Gastroesophageal sphincter (tissue), 4 donors: ENCODE measurements at regions not wholly inside any gene's neighbourhood (a gene's known extent, or its start where the extent isn't known, plus 50 kb on each side); places are given as distances from the start of the nearest gene placed in this dataset.

Experiments
- ATAC-seq: fragments of 150-250 bp; one replicate; pipeline ENCODE4 v1.9.1; 2016; ENCODE audit warnings: mild to moderate bottlenecking, moderate library complexity
- H3K27ac ChIP-seq, 4 donors: fragments of 200-600 bp; sonication (generic) in 3 of 4; 1 replicate in 3 of 4; 2 replicates in 1 of 4; pipeline ENCODE4 v1.5.1; 2016 to 2019
- H3K27me3 ChIP-seq: fragments of 200-600 bp; sonication (generic); one replicate; pipeline ENCODE4 v1.5.1; 2019
- H3K36me3 ChIP-seq, 2 donors: fragments of 200-600 bp; sonication (generic); one replicate each; pipeline ENCODE4 v1.5.1; 2019; ENCODE audit warnings: control low read depth in 1 of 2
- H3K4me1 ChIP-seq, 3 donors: fragments of 200-600 bp; sonication (generic); 1 replicate in 2 of 3; 2 replicates in 1 of 3; pipeline ENCODE4 v1.5.1; 2016 to 2019; ENCODE audit warnings: control low read depth in 2 of 3
- H3K4me3 ChIP-seq, 2 donors: fragments of 200-600 bp; sonication (generic); one replicate each; pipeline ENCODE4 v1.5.1; 2019; ENCODE audit warnings: mild to moderate bottlenecking in 1 of 2, moderate library complexity in 1 of 2
- H3K9me3 ChIP-seq, 3 donors: fragments of 200-600 bp; sonication (generic); one replicate each; pipeline ENCODE4 v1.5.1; 2017 to 2019; ENCODE audit warnings: control low read depth in 2 of 3
- CTCF ChIP-seq, 4 experiments: fragments of 200-600 bp in 2 of 4; fragments of 450-650 bp in 2 of 4; sonication (generic) in 1 of 4; IDR thresholded peaks; one replicate each; pipeline ENCODE4 v1.5.1; 2017 to 2019; ENCODE audit warnings: antibody characterized with exemption in 4 of 4, mild to moderate bottlenecking in 2 of 4, moderate library complexity in 2 of 4
- EP300 ChIP-seq: sonication (generic); formaldehyde crosslinking; IDR thresholded peaks from one replicate; pipeline ENCODE4 v1.6.1; 2017; ENCODE audit warnings: antibody characterized with exemption, mild to moderate bottlenecking
- POLR2A ChIP-seq, 2 donors: fragments of 450-650 bp; IDR thresholded peaks; one replicate each; pipeline ENCODE4 v1.6.1; 2017; ENCODE audit warnings: antibody characterized with exemption in 2 of 2, mild to moderate bottlenecking in 2 of 2, moderate library complexity in 1 of 2
- POLR2AphosphoS5 ChIP-seq: sonication (generic); formaldehyde crosslinking; IDR thresholded peaks from one replicate; pipeline ENCODE4 v1.6.1; 2017; ENCODE audit warnings: antibody characterized with exemption
- WGBS, 2 donors: methylation state at CpG; one replicate each; pipeline ENCODE4 v1.1.5; 2018; ENCODE audit warnings: low coverage in 1 of 2; 5-methylcytosine and 5-hydroxymethylcytosine counted together

- WGBS, 2 donors, result 38 to 91% methylated on average over 2 of the region's 2 CpGs
- no peaks in the 10 kb centered on the region for H3K27me3 ChIP-seq
- no peak for ATAC-seq
- H3K4me3 ChIP-seq, result no peak overlapping the region
- no peak overlapping the region for H3K27ac ChIP-seq
- no peaks in the 10 kb centered on the region for H3K36me3 ChIP-seq
- no peak for TF ChIP-seq POLR2AphosphoS5
- no peak for TF ChIP-seq CTCF (IDR thresholded peaks at IDR 0.05)
- TF ChIP-seq POLR2A (IDR thresholded peaks at IDR 0.05), result no peak
- no peak for TF ChIP-seq EP300
- no peaks in the 10 kb centered on the region for H3K9me3 ChIP-seq
- no peaks in the 10 kb centered on the region for H3K4me1 ChIP-seq
These were observed 113.6 kb downstream of the RASGEF1B start for GRCh38 chr4:81358154-81358553.

- Histone ChIP-seq H3K36me3 (no peaks in the 10 kb centered on the region), H3K4me1 (no peaks in the 10 kb centered on the region), H3K9me3 (no peaks in the 10 kb centered on the region), H3K27ac (no peak overlapping the region), H3K4me3 (no peak overlapping the region), H3K27me3 (no peaks in the 10 kb centered on the region)
- TF ChIP-seq CTCF (IDR thresholded peaks at IDR 0.05) (no peak), POLR2AphosphoS5 (no peak)
- WGBS, 2 donors, result 91 to 92% methylated on average over 1 of the region's 1 CpG
- no peak for ATAC-seq
These were observed 115.1 kb downstream of the RASGEF1B start for GRCh38 chr4:81356621-81357020.

GRCh38 chr4:81355136-81355535 is 116.6 kb downstream of the RASGEF1B start:
- ATAC-seq, result no peak
- TF ChIP-seq POLR2AphosphoS5 (no peak), POLR2A (IDR thresholded peaks at IDR 0.05) (no peak), CTCF (IDR thresholded peaks at IDR 0.05) (no peak), EP300 (no peak)
- WGBS, 2 donors, result 89 to 98% methylated on average over 2 of the region's 2 CpGs
- Histone ChIP-seq H3K4me3 (no peak overlapping the region), H3K36me3 (no peaks in the 10 kb centered on the region), H3K27ac (no peak overlapping the region), H3K9me3 (no peaks in the 10 kb centered on the region), H3K4me1 (no peaks in the 10 kb centered on the region), H3K27me3 (no peaks in the 10 kb centered on the region)

GRCh38 chr4:81353861-81354260 is 117.8 kb downstream of the RASGEF1B start:
- no peak overlapping the region for H3K27ac ChIP-seq

GRCh38 chr4:81352446-81352835 is 119.3 kb downstream of the RASGEF1B start:
- TF ChIP-seq EP300 (no peak), CTCF (IDR thresholded peaks at IDR 0.05) (no peak), POLR2A (IDR thresholded peaks at IDR 0.05) (no peak), POLR2AphosphoS5 (no peak)
- Histone ChIP-seq H3K9me3 (no peaks in the 10 kb centered on the region), H3K27me3 (no peaks in the 10 kb centered on the region), H3K4me1 (no peaks in the 10 kb centered on the region), H3K36me3 (no peaks in the 10 kb centered on the region), H3K27ac (no peak overlapping the region), H3K4me3 (no peak overlapping the region)
- 58 to 83% methylated on average over 2 of the region's 2 CpGs for WGBS, 2 donors
- no peak for ATAC-seq

More at GRCh38 chr4:81353861-81354260, 117.8 kb downstream of the RASGEF1B start:
- Histone ChIP-seq H3K36me3 (no peaks in the 10 kb centered on the region), H3K9me3 (no peaks in the 10 kb centered on the region), H3K4me1 (no peaks in the 10 kb centered on the region), H3K27me3 (no peaks in the 10 kb centered on the region), H3K4me3 (no peak overlapping the region)
- 57 to 60% methylated on average over 1 of the region's 1 CpG for WGBS, 2 donors
- TF ChIP-seq POLR2AphosphoS5 (no peak), EP300 (no peak), CTCF (IDR thresholded peaks at IDR 0.05) (no peak), POLR2A (IDR thresholded peaks at IDR 0.05) (no peak)
- no peak for ATAC-seq
